H9 (cell line): ENCODE measurements at regions not wholly inside any gene's neighbourhood (a gene's known extent, or its start where the extent isn't known, plus 50 kb on each side); places are given as distances from the start of the nearest gene placed in this dataset.

Source experiments
- DNase-seq: peaks from one replicate; pipeline ENCODE4 v3.0.0-alpha.2; 2017
- H2AFZ ChIP-seq: one replicate; pipeline ENCODE4 v1.6.1; 2013; ENCODE audit warnings: mild to moderate bottlenecking, low read length, control low read depth, moderate library complexity
- H2AK5ac ChIP-seq: 2 replicates; pipeline ENCODE4 v1.6.1; 2013; ENCODE audit warnings: low read length, control low read depth, mixed read lengths; ENCODE audit not compliant: insufficient read length
- H2BK120ac ChIP-seq: one replicate; pipeline ENCODE4 v1.6.1; 2013; ENCODE audit warnings: low read depth, mild to moderate bottlenecking, low read length, control low read depth, inconsistent platforms; ENCODE audit not compliant: poor library complexity, severe bottlenecking
- H2BK12ac ChIP-seq: 2 replicates; pipeline ENCODE4 v1.6.1; 2013; ENCODE audit warnings: low read length, control low read depth, mixed read lengths, low read depth; ENCODE audit not compliant: insufficient read length
- H2BK15ac ChIP-seq: 2 replicates; pipeline ENCODE4 v1.6.1; 2013; ENCODE audit warnings: low read depth, low read length, control low read depth
- H2BK20ac ChIP-seq: one replicate; pipeline ENCODE4 v1.6.1; 2013; ENCODE audit warnings: low read depth, mild to moderate bottlenecking, low read length, control low read depth, inconsistent platforms; ENCODE audit not compliant: poor library complexity, severe bottlenecking
- H2BK5ac ChIP-seq: 2 replicates; pipeline ENCODE4 v1.6.1; 2013; ENCODE audit warnings: low read length, control low read depth, mixed read lengths; ENCODE audit not compliant: insufficient read length
- H3K14ac ChIP-seq: 2 replicates; pipeline ENCODE4 v1.6.1; 2013; ENCODE audit warnings: low read length, control low read depth; ENCODE audit not compliant: insufficient read depth
- H3K18ac ChIP-seq: 2 replicates; pipeline ENCODE4 v1.6.1; 2013; ENCODE audit warnings: low read depth, mild to moderate bottlenecking, mixed read lengths, low read length, control low read depth; ENCODE audit not compliant: insufficient read length
- H3K23ac ChIP-seq: 2 replicates; pipeline ENCODE4 v1.6.1; 2013; ENCODE audit warnings: low read length, control low read depth, mixed read lengths, low read depth; ENCODE audit not compliant: insufficient read length
- H3K23me2 ChIP-seq: 2 replicates; pipeline ENCODE4 v1.6.1; 2013; ENCODE audit warnings: low read depth, mild to moderate bottlenecking, mixed read lengths, low read length, control low read depth; ENCODE audit not compliant: insufficient read length, poor library complexity, severe bottlenecking
- H3K27ac ChIP-seq: 2 replicates; pipeline ENCODE4 v1.5.1; 2013; ENCODE audit warnings: low read length, control low read depth, mixed read lengths, low read depth; ENCODE audit not compliant: insufficient read length
- H3K27me3 ChIP-seq: 2 replicates; pipeline ENCODE4 v1.6.1; 2013; ENCODE audit warnings: low read length, control low read depth, inconsistent platforms; ENCODE audit not compliant: insufficient read depth
- H3K4ac ChIP-seq: 2 replicates; pipeline ENCODE4 v1.6.1; 2013; ENCODE audit warnings: low read depth, mild to moderate bottlenecking, control low read depth, inconsistent platforms, low read length, moderate library complexity
- H3K4me1 ChIP-seq: 2 replicates; pipeline ENCODE4 v1.6.1; 2013; ENCODE audit warnings: low read length, control low read depth, inconsistent platforms; ENCODE audit not compliant: insufficient read depth
- H3K4me2 ChIP-seq: 2 replicates; pipeline ENCODE4 v1.6.1; 2013; ENCODE audit warnings: low read length, control low read depth, mixed read lengths; ENCODE audit not compliant: insufficient read length, insufficient read depth
- H3K56ac ChIP-seq: 2 replicates; pipeline ENCODE4 v1.6.1; 2013; ENCODE audit warnings: low read depth, mild to moderate bottlenecking, mixed read lengths, low read length, control low read depth; ENCODE audit not compliant: insufficient read length
- H3K79me1 ChIP-seq: 2 replicates; pipeline ENCODE4 v1.6.1; 2013; ENCODE audit warnings: low read depth, mild to moderate bottlenecking, moderate library complexity, low read length, control low read depth, inconsistent platforms; ENCODE audit not compliant: insufficient read depth, poor library complexity, severe bottlenecking
- H3K79me2 ChIP-seq: 2 replicates; pipeline ENCODE4 v1.6.1; 2013; ENCODE audit warnings: low read length, control low read depth, inconsistent platforms; ENCODE audit not compliant: insufficient read depth
- H3K9ac ChIP-seq: 2 replicates; pipeline ENCODE4 v1.6.1; 2013; ENCODE audit warnings: low read length, control low read depth, mixed read lengths; ENCODE audit not compliant: insufficient read length; ENCODE audit errors: extremely low read depth
- H3K9me3 ChIP-seq: one replicate; pipeline ENCODE4 v1.6.1; 2013; ENCODE audit warnings: low read depth, low read length, inconsistent platforms; ENCODE audit not compliant: control insufficient read depth
- H3T11ph ChIP-seq: one replicate; pipeline ENCODE4 v1.6.1; 2013; ENCODE audit warnings: mild to moderate bottlenecking, low read length, control low read depth, inconsistent platforms
- H4K20me1 ChIP-seq: one replicate; pipeline ENCODE4 v1.6.1; 2013; ENCODE audit not compliant: control insufficient read depth, insufficient read length, insufficient read depth
- H4K5ac ChIP-seq: 2 replicates; pipeline ENCODE4 v1.6.1; 2013; ENCODE audit warnings: low read depth, mild to moderate bottlenecking, mixed read lengths, low read length, control low read depth; ENCODE audit not compliant: insufficient read length
- H4K8ac ChIP-seq: replicated peaks from 2 replicates; pipeline ENCODE4 v1.6.1; 2013; ENCODE audit warnings: low read length, control low read depth, mixed read lengths, low read depth; ENCODE audit not compliant: insufficient read length
- H4K91ac ChIP-seq: 2 replicates; pipeline ENCODE4 v1.6.1; 2013; ENCODE audit warnings: low read depth, mild to moderate bottlenecking, moderate library complexity, mixed read lengths, low read length, control low read depth; ENCODE audit not compliant: insufficient read length
- H3K27ac Mint-ChIP-seq, 3 experiments: 2 replicates in 2 of 3; 3 replicates in 1 of 3; pipeline ENCODE4 v1.8.0; 2020 to 2021; ENCODE audit warnings: mixed read lengths in 3 of 3, mild to moderate bottlenecking in 1 of 3, moderate library complexity in 1 of 3
- H3K27me3 Mint-ChIP-seq: 2 replicates; pipeline ENCODE4 v1.8.0; 2021; ENCODE audit warnings: low read depth, mild to moderate bottlenecking, moderate library complexity, mixed read lengths
- H3K36me3 Mint-ChIP-seq, 3 experiments: 2 replicates in 2 of 3; 3 replicates in 1 of 3; pipeline ENCODE4 v1.8.0; 2020 to 2021; ENCODE audit warnings: low read depth in 3 of 3, mixed read lengths in 3 of 3; ENCODE audit not compliant: insufficient read depth in 1 of 3
- H3K4me1 Mint-ChIP-seq, 2 experiments: 2 replicates each; pipeline ENCODE4 v1.8.0; 2020; ENCODE audit warnings: mixed read lengths in 2 of 2
- H3K4me3 Mint-ChIP-seq, 2 experiments: 2 replicates in 1 of 2; 3 replicates in 1 of 2; pipeline ENCODE4 v1.8.0; 2020 to 2021; ENCODE audit warnings: mild to moderate bottlenecking in 2 of 2, mixed read lengths in 2 of 2, moderate library complexity in 1 of 2
- H3K9me3 Mint-ChIP-seq, 2 experiments: 2 replicates in 1 of 2; 3 replicates in 1 of 2; pipeline ENCODE4 v1.8.0; 2020; ENCODE audit warnings: mild to moderate bottlenecking in 2 of 2, mixed read lengths in 2 of 2, moderate library complexity in 1 of 2
- WGBS: extraction: QIAGEN DNeasy Blood & Tissue Kit; methylation state at CpG from one replicate; pipeline ENCODE4 v1.1.7; 2013; ENCODE audit warnings: missing lambda C conversion rate, low lambda C conversion rate, mixed read lengths; ENCODE audit not compliant: insufficient read length; ENCODE audit errors: extremely low coverage; 5-methylcytosine and 5-hydroxymethylcytosine counted together
- TF ChIP-seq, protein P1 (sequence below): fragments of 200-600 bp; sonication (generic); conservative IDR thresholded peaks from 3 replicates; pipeline ENCODE4 v1.8.0; 2021; ENCODE audit warnings: antibody characterized with exemption, mild to moderate bottlenecking

DNA sequence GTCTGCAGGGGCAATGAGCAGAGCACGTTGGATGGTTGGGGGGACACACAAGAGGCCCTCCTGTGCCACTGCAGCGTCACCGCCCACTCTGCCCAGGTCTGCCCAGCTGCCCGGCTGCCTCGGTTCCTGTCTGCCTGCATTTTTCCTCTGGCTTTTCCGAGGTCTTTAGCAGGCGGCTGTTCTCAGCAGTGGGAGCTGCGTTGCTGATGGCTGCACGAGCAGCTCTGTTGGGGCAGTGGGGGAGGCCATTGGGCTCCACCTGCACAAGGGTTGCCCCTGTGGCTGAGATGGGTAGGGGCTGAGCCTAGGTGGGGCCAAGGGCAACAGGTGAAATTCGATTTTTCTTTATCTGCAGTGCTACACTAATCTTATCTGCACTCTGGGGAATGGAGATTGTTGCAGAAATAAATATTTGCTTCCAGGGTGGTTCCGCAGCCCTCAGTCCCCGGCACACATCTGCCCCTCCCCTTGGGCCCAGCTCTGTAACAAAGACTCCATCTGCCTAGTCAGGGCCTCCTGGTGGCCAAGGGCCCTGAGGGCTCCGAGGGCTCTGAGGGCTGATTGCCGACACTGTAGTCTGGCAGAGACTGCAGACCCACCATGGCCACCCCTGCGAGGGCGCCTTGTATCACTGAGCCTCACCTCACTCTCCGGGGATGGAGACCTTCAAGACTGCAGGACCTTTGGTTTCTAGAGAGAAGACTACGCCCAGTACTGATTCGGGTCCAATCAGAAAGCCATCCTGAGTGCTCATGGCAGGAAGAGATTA is 141.7 kb upstream of the SHH start:
- no peak overlapping the region for H3K23ac ChIP-seq
- H2BK15ac ChIP-seq, result no peak overlapping the region
- no peaks in the 10 kb centered on the region for H4K20me1 ChIP-seq
- H3K18ac ChIP-seq, result no peak overlapping the region
- no peaks in the 10 kb centered on the region for H3K79me1 ChIP-seq
- no CpG with 5 or more reads among the region's 19 CpGs for WGBS
- no peak overlapping the region for H3K4me3 Mint-ChIP-seq
- TF ChIP-seq, protein P1, sequence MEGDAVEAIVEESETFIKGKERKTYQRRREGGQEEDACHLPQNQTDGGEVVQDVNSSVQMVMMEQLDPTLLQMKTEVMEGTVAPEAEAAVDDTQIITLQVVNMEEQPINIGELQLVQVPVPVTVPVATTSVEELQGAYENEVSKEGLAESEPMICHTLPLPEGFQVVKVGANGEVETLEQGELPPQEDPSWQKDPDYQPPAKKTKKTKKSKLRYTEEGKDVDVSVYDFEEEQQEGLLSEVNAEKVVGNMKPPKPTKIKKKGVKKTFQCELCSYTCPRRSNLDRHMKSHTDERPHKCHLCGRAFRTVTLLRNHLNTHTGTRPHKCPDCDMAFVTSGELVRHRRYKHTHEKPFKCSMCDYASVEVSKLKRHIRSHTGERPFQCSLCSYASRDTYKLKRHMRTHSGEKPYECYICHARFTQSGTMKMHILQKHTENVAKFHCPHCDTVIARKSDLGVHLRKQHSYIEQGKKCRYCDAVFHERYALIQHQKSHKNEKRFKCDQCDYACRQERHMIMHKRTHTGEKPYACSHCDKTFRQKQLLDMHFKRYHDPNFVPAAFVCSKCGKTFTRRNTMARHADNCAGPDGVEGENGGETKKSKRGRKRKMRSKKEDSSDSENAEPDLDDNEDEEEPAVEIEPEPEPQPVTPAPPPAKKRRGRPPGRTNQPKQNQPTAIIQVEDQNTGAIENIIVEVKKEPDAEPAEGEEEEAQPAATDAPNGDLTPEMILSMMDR, result peak; percentile 15; the same call in 2 of the 3 replicates
- H3K4me1 Mint-ChIP-seq, result no peaks in the 10 kb centered on the region
- no peak overlapping the region for H2BK20ac ChIP-seq
- H2BK5ac ChIP-seq, result no peak overlapping the region
- H3K9me3 Mint-ChIP-seq, result no peaks in the 10 kb centered on the region
- H3K79me2 ChIP-seq, result no peaks in the 10 kb centered on the region
- H3K9me3 ChIP-seq, result no peaks in the 10 kb centered on the region
- no peak overlapping the region for H3T11ph ChIP-seq
- H3K27me3 Mint-ChIP-seq, result peaks cover 5% of the 10 kb centered on the region
- H3K4me1 ChIP-seq, result no peaks in the 10 kb centered on the region
- no peak overlapping the region for H2BK12ac ChIP-seq
- DNase-seq, result no peak
- peak overlapping the region; percentile 13; the same call in 1 of the 2 replicates for H3K14ac ChIP-seq
- H3K4ac ChIP-seq, result no peak overlapping the region
- H2AK5ac ChIP-seq, result no peak overlapping the region
- H3K27ac ChIP-seq, result no peak overlapping the region
- no peak overlapping the region for H3K4me2 ChIP-seq
- no peak overlapping the region for H3K9ac ChIP-seq
- H3K27ac Mint-ChIP-seq, result no peak overlapping the region; a peak in 1 of 7 replicates
- H4K8ac ChIP-seq, result no peak overlapping the region
- no peak overlapping the region for H3K56ac ChIP-seq
- H2BK120ac ChIP-seq, result no peak overlapping the region
- no peaks in the 10 kb centered on the region for H3K27me3 ChIP-seq
- H4K91ac ChIP-seq, result no peak overlapping the region
- H3K23me2 ChIP-seq, result no peaks in the 10 kb centered on the region
- H4K5ac ChIP-seq, result no peak overlapping the region
- no peaks in the 10 kb centered on the region; a peak in 1 of 7 replicates for H3K36me3 Mint-ChIP-seq
- H2AFZ ChIP-seq, result no peak overlapping the region
